Tibial nerve (tissue), 4 donors: ENCODE measurements at regions not wholly inside any gene's neighbourhood (a gene's known extent, or its start where the extent isn't known, plus 50 kb on each side); places are given as distances from the start of the nearest gene placed in this dataset.

Experiments used
- DNase-seq, 2 donors: peaks; one replicate each; pipeline ENCODE4 v3.0.0-alpha.2; 2019; ENCODE audit warnings: low spot score in 2 of 2
- H3K27ac ChIP-seq, 4 donors: fragments of 200-600 bp; sonication (generic) in 3 of 4; one replicate each; pipeline ENCODE4 v1.5.1; 2017 to 2019; ENCODE audit warnings: mild to moderate bottlenecking in 1 of 4
- H3K27me3 ChIP-seq, 2 donors: fragments of 200-600 bp; sonication (generic) in 1 of 2; one replicate each; pipeline versions ENCODE4 v1.5.1 to v1.6.0; 2017 to 2019
- H3K36me3 ChIP-seq, 3 donors: fragments of 200-600 bp; sonication (generic); one replicate each; pipeline ENCODE4 v1.5.1; 2018 to 2019
- H3K4me1 ChIP-seq, 4 donors: fragments of 200-600 bp; sonication (generic) in 3 of 4; one replicate each; pipeline ENCODE4 v1.5.1; 2017 to 2019
- H3K4me3 ChIP-seq, 4 donors: fragments of 200-600 bp; sonication (generic) in 3 of 4; one replicate each; pipeline ENCODE4 v1.5.1; 2017 to 2019; ENCODE audit warnings: mild to moderate bottlenecking in 1 of 4, moderate library complexity in 1 of 4
- H3K9me3 ChIP-seq, 4 donors: fragments of 200-600 bp; sonication (generic) in 3 of 4; one replicate each; pipeline ENCODE4 v1.5.1; 2017 to 2019
- CTCF ChIP-seq, 5 experiments: fragments of 200-600 bp in 3 of 5; fragments of 450-650 bp in 2 of 5; sonication (generic) in 3 of 5; IDR thresholded peaks; one replicate each; pipeline ENCODE4 v1.5.1; 2016 to 2019; ENCODE audit warnings: antibody characterized with exemption in 5 of 5, mild to moderate bottlenecking in 3 of 5, moderate library complexity in 2 of 5
- EP300 ChIP-seq, 2 donors: sonication (generic); formaldehyde crosslinking; IDR thresholded peaks; one replicate each; pipeline ENCODE4 v1.6.1; 2017; ENCODE audit warnings: antibody characterized with exemption in 2 of 2, mild to moderate bottlenecking in 1 of 2
- POLR2A ChIP-seq, 2 donors: fragments of 450-650 bp; IDR thresholded peaks; one replicate each; pipeline ENCODE4 v1.6.1; 2017; ENCODE audit warnings: antibody characterized with exemption in 2 of 2, mild to moderate bottlenecking in 2 of 2, moderate library complexity in 2 of 2
- WGBS, 2 donors: methylation state at CpG; one replicate each; pipeline ENCODE4 v1.1.5; 2018; 5-methylcytosine and 5-hydroxymethylcytosine counted together

- no peaks in the 10 kb centered on the region for H3K36me3 ChIP-seq
- H3K4me1 ChIP-seq = peaks cover 0 to 9% (median 0%) of the 10 kb centered on the region in 4 donors
- H3K4me3 ChIP-seq = no peak overlapping the region
- no peak for DNase-seq
- TF ChIP-seq CTCF (IDR thresholded peaks at IDR 0.05) = no peak
- TF ChIP-seq EP300 (IDR thresholded peaks at IDR 0.05) = no peak
- TF ChIP-seq POLR2A (IDR thresholded peaks at IDR 0.05) = no peak
- H3K9me3 ChIP-seq = no peaks in the 10 kb centered on the region
- H3K27me3 ChIP-seq = no peaks in the 10 kb centered on the region
- H3K27ac ChIP-seq = no peak overlapping the region
- 94 to 99% methylated on average over 3 of the region's 3 CpGs for WGBS, 2 donors
These were observed 348.6 kb upstream of the ANO3 start for GRCh38 chr11:25983280-25983679.

GRCh38 chr11:25988178-25988577 is 343.8 kb upstream of the ANO3 start:
- Histone ChIP-seq H3K36me3 (no peaks in the 10 kb centered on the region), H3K4me1 (no peaks in the 10 kb centered on the region), H3K9me3 (no peaks in the 10 kb centered on the region), H3K27me3 (no peaks in the 10 kb centered on the region), H3K27ac (no peak overlapping the region), H3K4me3 (no peak overlapping the region)
- 49 to 51% methylated on average over 2 of the region's 2 CpGs for WGBS, 2 donors
- no peak for DNase-seq
- no peak for TF ChIP-seq CTCF (IDR thresholded peaks at IDR 0.05)

- no peak for DNase-seq
- Histone ChIP-seq H3K27ac (no peak overlapping the region), H3K9me3 (no peaks in the 10 kb centered on the region), H3K27me3 (no peaks in the 10 kb centered on the region), H3K4me3 (no peak overlapping the region), H3K36me3 (no peaks in the 10 kb centered on the region), H3K4me1 (no peaks in the 10 kb centered on the region)
- no peak for TF ChIP-seq POLR2A (IDR thresholded peaks at IDR 0.05)
- TF ChIP-seq EP300 (IDR thresholded peaks at IDR 0.05) = no peak
- no peak for TF ChIP-seq CTCF (IDR thresholded peaks at IDR 0.05)
- WGBS, 2 donors = 63 to 66% methylated on average over 3 of the region's 3 CpGs
These were observed 341.5 kb upstream of the ANO3 start for GRCh38 chr11:25990406-25990805.

- 91 to 92% methylated on average over 2 of the region's 2 CpGs for WGBS, 2 donors
- Histone ChIP-seq H3K27me3 (no peaks in the 10 kb centered on the region), H3K4me3 (no peak overlapping the region), H3K27ac (no peak overlapping the region), H3K9me3 (no peaks in the 10 kb centered on the region), H3K4me1 (no peaks in the 10 kb centered on the region), H3K36me3 (no peaks in the 10 kb centered on the region)
- TF ChIP-seq EP300 (IDR thresholded peaks at IDR 0.05) = no peak
- no peak for TF ChIP-seq POLR2A (IDR thresholded peaks at IDR 0.05)
- no peak for TF ChIP-seq CTCF (IDR thresholded peaks at IDR 0.05)
- DNase-seq = no peak
These were observed 340.5 kb upstream of the ANO3 start for GRCh38 chr11:25991476-25991875.

GRCh38 chr11:25992294-25992693 is 339.6 kb upstream of the ANO3 start:
- Histone ChIP-seq H3K9me3 (no peaks in the 10 kb centered on the region), H3K27me3 (no peaks in the 10 kb centered on the region), H3K27ac (no peak overlapping the region), H3K36me3 (no peaks in the 10 kb centered on the region), H3K4me3 (no peak overlapping the region), H3K4me1 (no peaks in the 10 kb centered on the region)
- WGBS, 2 donors = 29 to 35% methylated on average over 3 of the region's 3 CpGs
- TF ChIP-seq EP300 (IDR thresholded peaks at IDR 0.05) = no peak
- no peak for TF ChIP-seq CTCF (IDR thresholded peaks at IDR 0.05)
- TF ChIP-seq POLR2A (IDR thresholded peaks at IDR 0.05) = no peak
- DNase-seq = no peak
